Natural killer cell treated with Interleukin-12 subunit alpha and Interleukin-12 subunit beta and Interleukin-15 and Interleukin-18, amount 100 ng/mL, for 72 hours (primary cell): ENCODE measurements at regions not wholly inside any gene's neighbourhood (a gene's known extent, or its start where the extent isn't known, plus 50 kb on each side); places are given as distances from the start of the nearest gene placed in this dataset.

Experiments used
- ATAC-seq, 2 donors: fragments of 150-1000 bp; cut with Tn5 transposase in 1 of 2; sonication (Bioruptor Pico), chemical (Tn5 transposase) in 1 of 2; 2 replicates each; pipeline ENCODE4 v1.10.0; 2021
- DNase-seq: peaks from one replicate; pipeline ENCODE4 v3.0.0; 2022; ENCODE audit warnings: low spot score
- H3K27ac Mint-ChIP-seq, 2 donors: 1 replicate in 1 of 2; 2 replicates in 1 of 2; pipeline ENCODE4 v1.8.0; 2022; ENCODE audit warnings: mixed read lengths in 2 of 2, mild to moderate bottlenecking in 1 of 2, moderate library complexity in 1 of 2
- H3K27me3 Mint-ChIP-seq, 2 donors: 1 replicate in 1 of 2; 2 replicates in 1 of 2; pipeline ENCODE4 v1.8.0; 2022; ENCODE audit warnings: mixed read lengths in 2 of 2
- H3K36me3 Mint-ChIP-seq: one replicate; pipeline ENCODE4 v1.8.0; 2022; ENCODE audit warnings: mixed read lengths
- H3K4me1 Mint-ChIP-seq, 2 donors: 1 replicate in 1 of 2; 2 replicates in 1 of 2; pipeline ENCODE4 v1.8.0; 2022; ENCODE audit warnings: low read depth in 2 of 2, mixed read lengths in 2 of 2, mild to moderate bottlenecking in 1 of 2
- H3K4me3 Mint-ChIP-seq: one replicate; pipeline ENCODE4 v1.8.0; 2022; ENCODE audit warnings: mixed read lengths
- H3K9me3 Mint-ChIP-seq: 2 replicates; pipeline ENCODE4 v1.8.0; 2022; ENCODE audit warnings: mixed read lengths

DNA sequence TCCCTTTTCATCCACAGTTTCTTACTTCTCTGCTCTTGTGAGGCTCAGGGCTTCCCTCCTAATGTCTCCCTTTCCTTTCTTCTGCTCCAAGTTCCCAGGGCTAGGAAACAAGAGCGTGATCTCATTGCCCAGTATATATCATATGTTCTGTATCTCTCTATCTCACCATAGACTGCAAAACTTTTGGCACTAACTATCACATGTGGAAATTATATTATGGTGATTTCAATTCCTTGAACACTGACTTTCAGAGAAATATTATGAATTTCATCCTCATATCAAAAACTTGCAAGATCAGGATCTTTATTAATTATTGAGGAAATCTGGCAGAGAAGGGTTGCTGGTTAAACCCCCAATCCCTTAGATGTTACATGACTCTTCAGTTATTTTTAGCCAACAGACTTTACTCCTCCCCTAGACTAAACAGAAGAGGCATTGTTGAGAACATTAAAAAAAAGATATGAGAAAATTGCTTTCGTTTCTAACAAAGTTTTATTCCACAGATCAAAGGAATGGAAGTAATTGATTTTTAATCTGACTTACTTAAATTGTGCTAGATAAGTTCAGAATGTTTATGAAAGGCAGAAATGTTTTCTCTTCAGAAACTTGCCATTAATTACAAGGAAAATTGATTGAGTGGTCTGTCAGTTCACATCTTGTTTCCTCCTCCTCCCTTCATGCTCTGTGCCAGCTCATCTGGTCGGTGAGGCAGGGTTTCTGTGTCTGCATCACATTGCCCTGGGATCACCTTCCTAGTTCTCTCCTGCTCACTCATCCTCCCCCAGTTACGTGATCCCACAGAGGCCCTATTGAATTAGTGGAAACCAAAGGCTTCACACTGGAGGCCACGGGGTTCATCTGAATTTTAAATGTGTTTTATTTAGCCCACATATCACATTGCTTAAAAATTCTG is 378.5 kb downstream of the LMO7 start:
- H3K9me3 Mint-ChIP-seq: peaks cover 2% of the 10 kb centered on the region
- DNase-seq (no peak), ATAC-seq (no peak)
- no peaks in the 10 kb centered on the region for H3K27me3 Mint-ChIP-seq
- H3K4me1 Mint-ChIP-seq: no peaks in the 10 kb centered on the region
- H3K27ac Mint-ChIP-seq: no peak overlapping the region
- H3K36me3 Mint-ChIP-seq: no peaks in the 10 kb centered on the region
- H3K4me3 Mint-ChIP-seq: no peak overlapping the region

DNA sequence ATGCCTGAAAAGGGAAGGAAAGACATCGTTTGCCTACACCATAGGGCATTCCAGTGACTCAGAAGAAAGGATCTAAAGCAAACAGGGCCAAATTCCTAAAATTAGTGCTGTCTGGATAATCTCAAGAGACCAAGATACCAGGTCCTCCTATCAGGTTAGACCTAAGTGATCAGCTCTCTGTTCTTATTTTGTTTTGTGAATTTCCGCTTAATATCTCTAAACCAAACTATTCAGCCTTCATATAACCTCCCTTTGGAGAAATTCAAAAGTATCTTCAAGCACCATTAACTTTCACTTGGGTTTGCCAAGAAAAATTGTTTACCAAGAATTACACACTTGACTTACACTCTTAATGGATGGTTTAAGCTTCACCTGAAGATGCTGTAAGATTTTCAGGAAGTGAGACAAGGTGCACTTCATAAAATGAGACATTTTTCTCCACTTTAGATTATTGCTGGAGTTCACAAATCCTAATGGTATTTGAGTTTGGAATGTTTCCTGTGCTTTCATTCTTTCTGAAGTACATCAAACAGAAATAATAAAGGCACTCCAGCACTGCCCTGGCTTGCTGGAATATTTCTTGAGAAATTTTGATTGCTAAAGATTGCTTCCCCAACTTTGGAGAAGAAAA is 376.1 kb downstream of the LMO7 start:
- Mint-ChIP-seq H3K4me3 (no peak overlapping the region), H3K9me3 (peaks cover 2% of the 10 kb centered on the region), H3K36me3 (no peaks in the 10 kb centered on the region), H3K4me1 (no peaks in the 10 kb centered on the region), H3K27me3 (no peaks in the 10 kb centered on the region), H3K27ac (no peak overlapping the region)
- ATAC-seq (no peak), DNase-seq (no peak)

DNA sequence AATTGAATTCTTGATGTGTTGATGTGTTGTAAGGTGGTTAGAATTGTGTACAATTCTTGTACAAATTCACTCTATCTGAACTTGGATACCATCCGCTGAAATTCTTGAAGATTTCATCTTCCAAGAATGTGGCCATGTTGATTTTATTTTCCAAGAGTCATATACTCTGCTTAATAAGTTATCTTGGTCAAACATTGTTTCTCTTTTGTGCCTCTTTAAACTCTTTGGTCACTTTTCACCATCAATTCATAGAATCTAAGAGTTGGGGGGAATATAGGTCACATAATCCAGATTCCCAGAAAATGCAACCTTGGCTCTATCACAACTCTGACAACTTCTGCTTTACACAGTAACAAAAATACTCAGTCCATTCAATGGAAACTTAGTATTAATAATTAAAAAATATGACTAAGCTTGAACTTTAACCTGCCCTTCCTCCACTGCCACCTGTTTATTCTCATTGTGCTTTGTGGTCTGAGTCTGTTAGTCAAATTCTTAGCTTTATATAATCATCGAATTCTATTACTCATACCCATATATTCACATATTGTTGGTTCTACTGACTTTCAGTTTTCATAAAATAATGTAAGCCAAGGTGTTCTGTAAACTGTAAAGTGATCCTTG is 373.2 kb downstream of the LMO7 start:
- Mint-ChIP-seq H3K4me1 (no peaks in the 10 kb centered on the region), H3K27me3 (no peaks in the 10 kb centered on the region), H3K27ac (no peak overlapping the region), H3K36me3 (no peaks in the 10 kb centered on the region), H3K9me3 (peaks cover 2% of the 10 kb centered on the region), H3K4me3 (no peak overlapping the region)
- ATAC-seq: no peak
- no peak for DNase-seq

DNA sequence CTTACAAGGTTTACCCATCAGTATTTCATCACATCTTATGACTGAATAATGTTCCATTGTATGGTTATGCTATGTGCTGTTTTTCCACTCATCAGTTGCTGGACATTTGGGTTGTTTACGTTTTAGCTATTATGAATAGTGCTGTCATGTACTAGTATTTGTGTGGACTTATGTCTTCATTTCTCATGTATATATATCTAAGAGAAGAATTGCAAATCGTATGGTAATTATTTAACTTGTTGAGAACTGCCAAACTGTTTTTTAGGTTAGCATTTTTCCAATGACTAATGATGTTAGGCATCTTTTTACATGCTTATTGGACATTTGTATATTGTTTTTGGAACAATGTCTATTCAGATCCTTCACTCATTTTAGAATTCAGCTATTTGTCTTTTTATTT is 368.3 kb downstream of the LMO7 start:
- H3K27ac Mint-ChIP-seq: no peak overlapping the region
- ATAC-seq: no peak
- H3K9me3 Mint-ChIP-seq: no peaks in the 10 kb centered on the region
- H3K4me3 Mint-ChIP-seq: no peak overlapping the region
- no peaks in the 10 kb centered on the region for H3K36me3 Mint-ChIP-seq
- DNase-seq: no peak
- H3K27me3 Mint-ChIP-seq: no peaks in the 10 kb centered on the region
- no peaks in the 10 kb centered on the region for H3K4me1 Mint-ChIP-seq

DNA sequence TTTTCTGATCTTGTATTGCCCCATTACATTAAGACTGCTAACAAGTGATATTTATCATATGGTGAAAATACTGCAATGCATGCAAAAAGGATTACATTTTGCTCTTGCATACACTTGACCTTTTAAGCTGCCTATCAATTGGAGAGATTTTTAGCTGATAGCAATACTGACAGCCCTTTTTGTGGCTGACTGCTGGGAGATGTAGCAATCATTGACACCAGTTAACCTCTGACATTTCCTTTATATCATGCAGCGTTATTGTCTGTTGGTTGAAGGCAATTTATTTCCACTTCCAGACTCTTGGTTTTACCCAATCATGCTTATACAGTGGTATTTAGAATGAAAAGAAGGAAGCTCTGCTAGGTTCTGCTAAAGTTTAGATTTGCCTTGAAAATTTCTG is 364.0 kb downstream of the LMO7 start:
- no peak for DNase-seq
- H3K9me3 Mint-ChIP-seq: no peaks in the 10 kb centered on the region
- no peak overlapping the region for H3K4me3 Mint-ChIP-seq
- no peaks in the 10 kb centered on the region for H3K27me3 Mint-ChIP-seq
- H3K4me1 Mint-ChIP-seq: no peaks in the 10 kb centered on the region
- no peak for ATAC-seq
- no peaks in the 10 kb centered on the region for H3K36me3 Mint-ChIP-seq
- H3K27ac Mint-ChIP-seq: no peak overlapping the region

DNA sequence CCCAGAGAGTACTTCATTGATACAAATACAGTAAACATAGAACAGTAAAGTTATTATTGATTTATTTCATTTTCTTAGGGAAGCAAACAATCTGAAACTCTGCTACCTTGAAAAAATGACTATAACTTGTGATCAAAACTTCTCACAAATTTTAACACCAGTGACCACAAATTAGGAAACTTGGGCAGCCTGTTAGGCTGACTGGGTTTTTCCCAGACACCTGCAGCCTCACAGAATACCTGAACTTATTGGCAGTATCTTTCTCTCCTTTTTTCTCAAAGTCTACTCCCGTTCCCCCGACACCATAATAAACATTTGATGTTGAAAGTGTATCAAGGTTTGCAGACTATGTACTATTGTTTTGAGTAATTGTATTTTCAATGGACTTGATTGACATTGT is 360.5 kb downstream of the LMO7 start:
- ATAC-seq: no peak
- peaks cover 0 to 8% of the 10 kb centered on the region in 2 donors for H3K4me1 Mint-ChIP-seq
- H3K36me3 Mint-ChIP-seq: no peaks in the 10 kb centered on the region
- no peak overlapping the region for H3K27ac Mint-ChIP-seq
- no peak overlapping the region for H3K4me3 Mint-ChIP-seq
- no peaks in the 10 kb centered on the region for H3K27me3 Mint-ChIP-seq
- no peak for DNase-seq
- H3K9me3 Mint-ChIP-seq: no peaks in the 10 kb centered on the region

DNA sequence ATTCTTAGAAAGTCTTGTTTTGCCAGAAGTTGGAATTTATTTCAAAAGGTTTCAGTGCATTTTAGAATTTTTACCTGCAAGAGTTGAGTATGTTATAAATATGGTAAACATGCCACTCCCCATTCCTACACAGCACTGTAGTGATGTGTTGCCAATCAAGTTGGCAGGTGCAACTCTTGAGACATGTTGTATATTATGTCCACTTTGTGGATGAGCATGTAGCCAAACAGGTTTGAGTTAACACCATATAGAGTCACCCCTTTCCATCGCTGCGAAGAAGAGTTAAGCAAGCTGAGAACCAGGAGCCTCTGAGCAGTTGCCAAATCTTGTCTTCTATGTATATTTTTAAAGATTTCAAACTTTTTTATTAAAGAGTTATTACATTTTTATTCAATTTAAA is 359.8 kb downstream of the LMO7 start:
- Mint-ChIP-seq H3K4me3 (no peak overlapping the region), H3K36me3 (no peaks in the 10 kb centered on the region), H3K27me3 (no peaks in the 10 kb centered on the region), H3K27ac (no peak overlapping the region), H3K4me1 (peaks cover 0 to 8% of the 10 kb centered on the region in 2 donors), H3K9me3 (no peaks in the 10 kb centered on the region)
- DNase-seq (no peak), ATAC-seq (no peak)

DNA sequence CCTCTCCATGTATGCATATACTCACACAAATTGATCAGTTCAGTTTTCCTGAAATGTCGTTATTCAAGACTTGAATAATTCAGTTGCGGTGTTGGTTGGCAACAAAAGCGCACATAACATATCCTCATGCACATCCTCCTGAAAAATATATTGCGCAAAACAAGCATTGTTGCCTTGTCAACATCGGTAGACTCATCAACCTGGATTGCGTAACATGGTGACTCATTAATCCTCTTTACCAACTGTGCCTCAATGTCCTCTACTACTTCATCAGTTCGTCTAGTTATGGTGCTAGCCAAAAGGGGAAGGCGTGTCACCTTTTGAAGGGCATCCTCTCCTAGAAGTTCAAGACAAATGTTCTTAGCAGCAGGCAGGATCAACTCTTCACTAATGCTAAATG is 357.7 kb downstream of the LMO7 start:
- no peak for ATAC-seq
- no peak overlapping the region for H3K4me3 Mint-ChIP-seq
- H3K27ac Mint-ChIP-seq: no peak overlapping the region
- peaks cover 0 to 8% of the 10 kb centered on the region in 2 donors for H3K4me1 Mint-ChIP-seq
- H3K36me3 Mint-ChIP-seq: no peaks in the 10 kb centered on the region
- no peaks in the 10 kb centered on the region for H3K27me3 Mint-ChIP-seq
- H3K9me3 Mint-ChIP-seq: peaks cover 5% of the 10 kb centered on the region
- DNase-seq: no peak

DNA sequence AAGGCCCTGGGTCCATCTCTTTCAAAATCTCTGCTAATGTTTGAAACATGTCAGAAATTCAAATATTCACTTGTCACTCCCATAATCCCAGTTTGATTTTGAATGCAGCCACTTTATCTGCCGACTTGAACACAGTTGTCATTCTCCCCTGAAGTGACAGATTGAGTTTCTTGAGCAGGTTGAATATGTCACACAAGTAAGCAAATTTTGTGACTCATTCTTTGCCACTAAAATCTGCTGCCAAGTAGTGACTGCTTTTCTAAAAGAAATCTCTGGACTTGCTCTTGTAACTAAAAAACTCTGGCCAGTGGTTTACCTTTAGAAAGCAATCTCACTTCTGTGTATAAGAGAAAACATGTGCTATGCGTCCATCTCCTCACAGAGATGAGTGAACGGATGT is 357.1 kb downstream of the LMO7 start:
- Mint-ChIP-seq H3K9me3 (peaks cover 5% of the 10 kb centered on the region), H3K27ac (no peak overlapping the region), H3K36me3 (no peaks in the 10 kb centered on the region), H3K27me3 (no peaks in the 10 kb centered on the region), H3K4me3 (no peak overlapping the region), H3K4me1 (peaks cover 0 to 8% of the 10 kb centered on the region in 2 donors)
- ATAC-seq (no peak), DNase-seq (no peak)

DNA sequence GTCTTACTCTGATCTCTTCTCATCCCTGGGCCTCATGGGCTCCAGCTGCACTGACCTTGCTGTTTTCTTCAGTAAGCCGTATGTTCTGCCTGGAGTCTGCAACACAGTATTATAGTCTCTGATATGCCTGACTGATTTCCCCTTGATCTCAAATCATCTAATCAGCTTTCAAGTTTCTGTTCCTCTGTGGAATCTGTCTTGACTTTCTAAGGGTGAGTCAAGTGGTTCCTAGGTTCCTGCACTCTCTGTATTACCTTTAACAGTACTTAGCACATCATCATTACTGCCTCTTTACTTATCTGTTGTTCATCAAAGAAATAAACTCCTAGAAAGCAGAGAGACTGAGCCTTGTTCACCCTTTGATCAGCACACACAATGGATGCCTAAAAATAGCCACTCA is 350.7 kb downstream of the LMO7 start:
- DNase-seq (no peak), ATAC-seq (no peak)
- Mint-ChIP-seq H3K36me3 (no peaks in the 10 kb centered on the region), H3K27ac (no peak overlapping the region), H3K9me3 (peaks cover 10% of the 10 kb centered on the region), H3K27me3 (no peaks in the 10 kb centered on the region), H3K4me3 (no peak overlapping the region), H3K4me1 (no peaks in the 10 kb centered on the region)

DNA sequence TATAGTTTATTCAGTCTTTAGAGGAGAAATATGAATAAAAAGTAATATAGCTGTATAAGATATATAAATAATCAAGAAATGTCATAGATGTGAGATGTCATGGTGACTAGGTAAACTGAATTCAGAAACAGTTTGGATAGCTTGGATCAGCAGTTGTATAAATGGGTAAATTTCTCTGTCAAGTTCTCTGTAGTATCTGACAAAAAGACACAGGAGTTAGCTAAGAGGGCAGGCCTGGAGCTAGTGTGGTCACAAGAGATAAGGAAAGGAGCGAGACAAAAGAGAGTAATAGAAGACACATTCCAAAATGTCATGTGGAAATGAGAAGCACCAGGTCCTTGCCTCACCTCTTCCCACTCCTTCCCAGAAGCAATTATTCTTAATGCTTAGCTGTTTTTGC is 349.0 kb downstream of the LMO7 start:
- Mint-ChIP-seq H3K27ac (no peak overlapping the region), H3K36me3 (no peaks in the 10 kb centered on the region), H3K4me1 (no peaks in the 10 kb centered on the region), H3K9me3 (peaks cover 10% of the 10 kb centered on the region), H3K27me3 (no peaks in the 10 kb centered on the region), H3K4me3 (no peak overlapping the region)
- DNase-seq (no peak), ATAC-seq (no peak)

DNA sequence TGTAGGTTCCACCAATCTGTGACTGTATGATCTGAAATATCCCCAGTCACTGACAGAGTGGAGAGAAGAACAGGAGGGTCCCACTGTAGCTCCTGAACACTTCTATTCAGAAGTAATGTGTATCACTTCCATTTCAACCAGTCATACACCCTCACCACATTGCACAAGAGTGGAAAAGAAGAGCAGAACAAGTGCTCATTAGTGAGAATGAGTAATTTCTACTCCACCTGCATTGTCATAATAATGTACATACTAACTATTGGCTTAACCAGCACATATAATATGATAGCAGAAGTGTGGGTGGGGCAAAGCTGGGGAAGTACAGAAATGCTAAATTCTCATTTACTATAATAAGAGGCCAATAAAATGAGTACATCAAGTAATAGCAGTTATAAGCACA is 342.7 kb downstream of the LMO7 start:
- H3K9me3 Mint-ChIP-seq: no peaks in the 10 kb centered on the region
- no peak overlapping the region for H3K4me3 Mint-ChIP-seq
- H3K27ac Mint-ChIP-seq: no peak overlapping the region
- no peak for ATAC-seq
- no peaks in the 10 kb centered on the region for H3K4me1 Mint-ChIP-seq
- no peaks in the 10 kb centered on the region for H3K27me3 Mint-ChIP-seq
- no peak for DNase-seq
- no peaks in the 10 kb centered on the region for H3K36me3 Mint-ChIP-seq

DNA sequence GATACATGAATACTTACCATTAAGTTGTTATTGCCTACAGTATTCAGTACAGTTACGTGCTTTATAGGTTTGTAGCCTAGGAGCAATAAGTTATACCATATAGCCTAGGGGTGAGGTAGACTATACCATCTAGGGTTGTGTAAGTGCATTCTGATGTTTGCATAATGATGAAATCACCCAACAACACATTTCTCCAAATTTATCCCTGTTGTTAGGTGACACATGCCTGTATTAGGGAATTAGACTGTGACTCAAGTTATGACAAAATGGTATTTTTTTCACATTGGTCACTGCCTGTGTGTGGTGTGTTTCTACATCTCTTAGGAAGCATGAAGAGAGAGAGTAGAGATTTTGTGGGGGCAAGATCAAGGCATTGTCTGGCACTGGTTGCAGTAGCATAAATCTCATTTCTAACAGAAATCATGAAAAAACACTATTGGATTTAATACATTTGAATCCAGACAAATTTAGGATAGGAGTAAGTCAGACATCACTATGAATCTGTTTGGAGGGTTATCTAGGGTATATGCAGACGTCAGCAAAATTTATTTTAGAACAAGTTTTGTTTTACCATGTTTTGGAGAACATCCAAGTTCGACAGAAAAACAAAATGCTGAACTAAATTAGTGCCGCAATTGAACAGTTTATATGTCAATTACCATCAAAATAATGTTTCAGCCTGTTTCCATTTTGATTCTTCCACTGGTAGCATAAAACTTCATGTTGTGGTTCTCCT is 332.1 kb downstream of the LMO7 start:
- no peak overlapping the region for H3K27ac Mint-ChIP-seq
- H3K4me3 Mint-ChIP-seq: no peak overlapping the region
- no peaks in the 10 kb centered on the region for H3K27me3 Mint-ChIP-seq
- no peaks in the 10 kb centered on the region for H3K4me1 Mint-ChIP-seq
- no peak for DNase-seq
- H3K36me3 Mint-ChIP-seq: no peaks in the 10 kb centered on the region
- peaks cover 3% of the 10 kb centered on the region for H3K9me3 Mint-ChIP-seq
- ATAC-seq: no peak

DNA sequence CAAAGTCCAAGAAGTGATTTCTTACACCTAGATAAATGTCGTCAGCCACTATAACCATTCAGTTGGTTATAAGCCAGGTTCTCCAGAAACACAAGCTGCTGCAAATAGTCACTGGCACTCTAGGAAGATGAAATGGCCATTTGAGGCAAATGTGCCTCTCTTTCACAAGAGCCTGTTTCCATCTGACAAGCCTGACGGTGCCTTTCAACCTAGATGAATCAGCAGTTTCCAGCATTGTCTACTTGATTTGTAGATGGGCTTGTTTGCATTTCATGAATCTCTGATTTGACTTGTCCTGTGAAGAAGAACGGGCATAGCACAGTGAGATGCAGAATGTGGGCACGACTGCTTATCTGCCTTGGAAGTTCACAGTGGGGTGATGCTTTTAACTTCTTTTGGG is 327.2 kb downstream of the LMO7 start:
- Mint-ChIP-seq H3K4me3 (no peak overlapping the region), H3K4me1 (no peaks in the 10 kb centered on the region), H3K27me3 (peaks cover 0 to 2% of the 10 kb centered on the region in 2 donors), H3K36me3 (no peaks in the 10 kb centered on the region), H3K9me3 (peaks cover 7% of the 10 kb centered on the region), H3K27ac (no peak overlapping the region)
- DNase-seq: no peak
- ATAC-seq: no peak
